ENCODE measurements at regions not wholly inside any gene's neighbourhood (a gene's known extent, or its start where the extent isn't known, plus 50 kb on each side); places are given as distances from the start of the nearest gene placed in this dataset.

DNA sequence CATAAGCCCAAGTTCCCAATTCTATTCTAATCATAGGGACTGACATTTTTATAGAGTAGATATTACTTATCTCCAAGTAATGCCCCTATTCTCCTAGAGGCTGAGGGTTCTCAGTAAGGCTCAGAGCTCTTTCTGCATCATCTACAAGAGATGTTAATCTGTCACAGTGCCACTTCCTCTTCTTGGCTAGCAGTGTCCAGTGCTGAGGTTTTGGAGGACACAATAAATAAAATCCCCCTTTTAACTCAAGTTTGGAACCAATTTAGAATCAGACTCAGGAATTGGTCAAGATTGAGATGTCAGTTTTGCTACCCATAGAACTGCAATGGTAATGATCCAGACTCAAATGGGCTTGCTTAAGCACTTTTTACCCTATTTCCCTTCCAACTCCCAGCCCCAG lies 154.1 kb upstream of the ARID2 start:
- no peaks in the 10 kb centered on the region for H3K9me1 ChIP-seq (ENCODE audit: control insufficient read depth, insufficient read depth, low read length)
- POLR2A ChIA-PET, result interaction anchor here (1.0 kb wide), 1 partner anchor 8 kb away, joined by 3 read pairs; no protein-coding TSS in a partner anchor
- FAIRE-seq (no peak), DNase-seq (ENCODE audit: extremely low read depth in 1 of 4, low spot score in 3 of 4) (no peak), ATAC-seq (no peak)
- H3K27ac ChIP-seq (ENCODE audit: extremely low read depth, low read depth, low read length), result no peak overlapping the region
- no TSS peak for BruUV-seq (replicated peaks)
- H3K9ac ChIP-seq (ENCODE audit: insufficient read depth in 1 of 2, low read depth in 2 of 2, low read length in 2 of 2), result no peak overlapping the region
- CTCF ChIA-PET (ENCODE audit: low intra/inter-chr PET ratio), result no interaction called here
- no peak for TF ChIP-seq CBX2 (IDR thresholded peaks at IDR 0.05; ENCODE audit: insufficient read depth, low read length, poor library complexity, severe bottlenecking)
- peak; percentile 90 for TF ChIP-seq SPI1 (IDR thresholded peaks at IDR 0.05; ENCODE audit: borderline replicate concordance, low read depth, low read length)
- no peaks in the 10 kb centered on the region; a peak in 2 of 5 replicates for H3K27me3 ChIP-seq (ENCODE audit: control insufficient read depth in 2 of 2, insufficient read depth in 2 of 2, low read length in 2 of 2)
- no peaks in the 10 kb centered on the region; a peak in 1 of 5 replicates for H3K4me1 ChIP-seq (replicated peaks in 1 of 2; ENCODE audit: control insufficient read depth in 2 of 2, insufficient read depth in 2 of 2, low read length in 2 of 2)
- no peak overlapping the region for H2AFZ ChIP-seq (ENCODE audit: low read depth, low read length)
- H3K36me3 ChIP-seq (ENCODE audit: control insufficient read depth, insufficient read depth, low read length), result no peaks in the 10 kb centered on the region
- H3K79me2 ChIP-seq (ENCODE audit: control insufficient read depth, insufficient read depth, low read length), result no peaks in the 10 kb centered on the region
- intact Hi-C loops (cut with micrococcal nuclease), result no loop called here
- no peaks in the 10 kb centered on the region for H4K20me1 ChIP-seq (replicated peaks; ENCODE audit: control insufficient read depth, insufficient read depth, low read length)
- H3K9me3 ChIP-seq (replicated peaks; ENCODE audit: control insufficient read depth, insufficient read depth, low read depth, low read length), result no peaks in the 10 kb centered on the region
- H3K4me2 ChIP-seq (ENCODE audit: insufficient read depth, low read length), result no peak overlapping the region
- no peak overlapping the region for H3K4me3 ChIP-seq
- in situ Hi-C loops (cut with MboI), result no loop called here

DNA sequence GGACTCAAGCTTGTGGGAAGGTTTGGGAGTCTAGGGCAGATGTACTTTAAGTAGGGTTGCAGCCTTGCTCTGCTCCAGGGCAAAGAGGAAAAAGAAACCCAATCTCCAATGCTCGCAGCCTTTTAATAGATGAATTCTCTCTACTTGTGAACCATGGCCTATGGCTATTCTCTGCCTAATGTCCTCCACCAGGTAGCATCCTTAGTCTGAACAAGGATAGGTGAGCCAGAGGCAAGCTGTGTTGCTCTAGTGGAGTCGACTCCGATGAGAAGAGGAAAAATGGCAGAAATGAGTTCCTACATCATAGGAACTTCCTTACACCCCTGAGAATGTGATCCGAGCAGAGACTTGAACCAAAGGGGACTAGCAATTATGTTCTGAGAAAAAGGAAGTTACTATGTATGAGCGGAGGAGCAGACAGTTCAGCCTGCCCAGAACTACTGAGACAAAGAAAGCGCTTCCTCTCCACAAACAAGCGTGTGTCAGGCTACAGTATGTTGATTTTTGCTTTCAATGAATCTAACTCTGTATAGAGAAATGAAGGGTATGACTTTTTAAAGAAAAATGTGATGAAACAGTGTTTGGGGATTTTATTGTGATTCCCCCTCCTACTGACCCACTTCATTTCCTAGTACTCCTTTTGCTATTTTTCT lies 153.6 kb upstream of the ARID2 start:
- POLR2A ChIA-PET, result interaction anchor here (1.0 kb wide), 1 partner anchor 9 kb away, joined by 3 read pairs; no protein-coding TSS in a partner anchor
- H3K4me1 ChIP-seq (replicated peaks in 1 of 2; ENCODE audit: control insufficient read depth in 2 of 2, insufficient read depth in 2 of 2, low read length in 2 of 2), result no peaks in the 10 kb centered on the region; a peak in 1 of 5 replicates
- 1% methylated on average over 7 of the region's 7 CpGs for WGBS (ENCODE audit: insufficient coverage, low coverage, missing lambda C conversion rate)
- H3K27ac ChIP-seq (ENCODE audit: extremely low read depth, low read depth, low read length), result no peak overlapping the region
- intact Hi-C loops (cut with micrococcal nuclease), result no loop called here
- DNase-seq (ENCODE audit: extremely low read depth in 1 of 4, low spot score in 3 of 4), result no peak
- CTCF ChIA-PET (ENCODE audit: low intra/inter-chr PET ratio), result no interaction called here
- TF ChIP-seq SIRT6 (IDR thresholded peaks at IDR 0.05; ENCODE audit: low read depth, low read length), result no peak
- TF ChIP-seq, protein P1, sequence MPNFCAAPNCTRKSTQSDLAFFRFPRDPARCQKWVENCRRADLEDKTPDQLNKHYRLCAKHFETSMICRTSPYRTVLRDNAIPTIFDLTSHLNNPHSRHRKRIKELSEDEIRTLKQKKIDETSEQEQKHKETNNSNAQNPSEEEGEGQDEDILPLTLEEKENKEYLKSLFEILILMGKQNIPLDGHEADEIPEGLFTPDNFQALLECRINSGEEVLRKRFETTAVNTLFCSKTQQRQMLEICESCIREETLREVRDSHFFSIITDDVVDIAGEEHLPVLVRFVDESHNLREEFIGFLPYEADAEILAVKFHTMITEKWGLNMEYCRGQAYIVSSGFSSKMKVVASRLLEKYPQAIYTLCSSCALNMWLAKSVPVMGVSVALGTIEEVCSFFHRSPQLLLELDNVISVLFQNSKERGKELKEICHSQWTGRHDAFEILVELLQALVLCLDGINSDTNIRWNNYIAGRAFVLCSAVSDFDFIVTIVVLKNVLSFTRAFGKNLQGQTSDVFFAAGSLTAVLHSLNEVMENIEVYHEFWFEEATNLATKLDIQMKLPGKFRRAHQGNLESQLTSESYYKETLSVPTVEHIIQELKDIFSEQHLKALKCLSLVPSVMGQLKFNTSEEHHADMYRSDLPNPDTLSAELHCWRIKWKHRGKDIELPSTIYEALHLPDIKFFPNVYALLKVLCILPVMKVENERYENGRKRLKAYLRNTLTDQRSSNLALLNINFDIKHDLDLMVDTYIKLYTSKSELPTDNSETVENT (CRISPR knock-in tag; IDR thresholded peaks at IDR 0.05), result no peak
- TF ChIP-seq ILK (tag; IDR thresholded peaks at IDR 0.05; ENCODE audit: borderline replicate concordance, low read depth), result no peak
- no peak for TF ChIP-seq CHD1 (IDR thresholded peaks at IDR 0.05; ENCODE audit: low read length)
- TF ChIP-seq, protein P2, sequence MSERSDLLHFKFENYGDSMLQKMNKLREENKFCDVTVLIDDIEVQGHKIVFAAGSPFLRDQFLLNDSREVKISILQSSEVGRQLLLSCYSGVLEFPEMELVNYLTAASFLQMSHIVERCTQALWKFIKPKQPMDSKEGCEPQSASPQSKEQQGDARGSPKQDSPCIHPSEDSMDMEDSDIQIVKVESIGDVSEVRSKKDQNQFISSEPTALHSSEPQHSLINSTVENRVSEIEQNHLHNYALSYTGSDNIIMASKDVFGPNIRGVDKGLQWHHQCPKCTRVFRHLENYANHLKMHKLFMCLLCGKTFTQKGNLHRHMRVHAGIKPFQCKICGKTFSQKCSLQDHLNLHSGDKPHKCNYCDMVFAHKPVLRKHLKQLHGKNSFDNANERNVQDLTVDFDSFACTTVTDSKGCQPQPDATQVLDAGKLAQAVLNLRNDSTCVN (CRISPR knock-in tag; IDR thresholded peaks at IDR 0.05), result no peak
- H2AFZ ChIP-seq (ENCODE audit: low read depth, low read length), result no peak overlapping the region
- FAIRE-seq, result no peak
- H3K36me3 ChIP-seq (ENCODE audit: control insufficient read depth, insufficient read depth, low read length), result no peaks in the 10 kb centered on the region
- H4K20me1 ChIP-seq (replicated peaks; ENCODE audit: control insufficient read depth, insufficient read depth, low read length), result no peaks in the 10 kb centered on the region
- H3K4me2 ChIP-seq (ENCODE audit: insufficient read depth, low read length), result no peak overlapping the region
- ATAC-seq, result no peak
- H3K27me3 ChIP-seq (ENCODE audit: control insufficient read depth in 2 of 2, insufficient read depth in 2 of 2, low read length in 2 of 2), result no peaks in the 10 kb centered on the region; a peak in 2 of 5 replicates
- no peaks in the 10 kb centered on the region for H3K79me2 ChIP-seq (ENCODE audit: control insufficient read depth, insufficient read depth, low read length)
- H3K4me3 ChIP-seq, result no peak overlapping the region
- H3K9ac ChIP-seq (ENCODE audit: insufficient read depth in 1 of 2, low read depth in 2 of 2, low read length in 2 of 2), result no peak overlapping the region
- H3K9me3 ChIP-seq (replicated peaks; ENCODE audit: control insufficient read depth, insufficient read depth, low read depth, low read length), result no peaks in the 10 kb centered on the region
- in situ Hi-C loops (cut with MboI), result no loop called here
- H3K9me1 ChIP-seq (ENCODE audit: control insufficient read depth, insufficient read depth, low read length), result no peaks in the 10 kb centered on the region
- no TSS peak for BruUV-seq (replicated peaks)

Data from K562 (cell line).